ENCODE measurements at regions not wholly inside any gene's neighbourhood (a gene's known extent, or its start where the extent isn't known, plus 50 kb on each side); places are given as distances from the start of the nearest gene placed in this dataset.

DNA sequence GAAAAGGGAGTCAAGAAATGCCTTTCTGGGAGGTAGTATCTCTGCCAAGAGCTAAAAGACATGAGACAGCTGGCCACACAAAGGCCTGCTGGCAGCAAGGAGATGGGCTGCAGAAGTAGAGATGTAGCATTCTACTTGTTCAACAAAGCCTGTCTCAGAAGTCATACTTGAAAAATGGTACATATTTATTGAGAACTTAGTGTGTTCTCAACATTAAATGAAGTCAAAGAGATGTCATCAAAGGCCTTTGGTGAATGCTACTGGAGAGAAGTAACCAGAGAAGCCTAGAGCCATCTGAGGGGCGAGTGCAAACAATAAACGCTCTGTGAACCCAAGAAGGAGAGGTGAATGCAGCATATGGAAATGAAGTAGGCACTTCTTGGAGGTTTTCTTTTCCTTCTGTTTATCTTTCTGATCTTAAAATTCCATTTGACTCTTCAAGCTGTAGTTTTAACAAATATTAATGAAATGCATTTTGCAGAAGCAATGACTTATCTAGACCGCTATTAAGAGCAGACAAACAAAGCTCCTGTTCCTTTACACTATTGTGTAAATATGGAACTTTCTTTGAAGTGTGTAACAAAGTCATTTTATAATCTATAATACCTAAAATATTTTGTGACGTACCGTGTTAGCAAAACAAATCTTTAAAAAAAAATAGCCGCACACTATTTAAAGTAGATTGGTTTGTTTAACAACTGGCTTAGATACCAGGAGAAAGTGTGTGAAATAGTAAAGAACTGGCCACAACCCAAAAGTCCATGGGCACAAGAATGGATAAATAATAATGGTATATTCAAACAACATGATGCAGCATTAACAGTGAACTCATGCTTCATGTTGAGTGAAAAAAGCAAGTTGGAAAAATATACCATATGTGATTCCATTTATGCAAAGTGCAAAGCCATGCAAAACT is 70.2 kb downstream of the ZNF608 start:
- Histone ChIP-seq H3K4me3 (no peak overlapping the region), H3K36me3 (no peaks in the 10 kb centered on the region), H3K4me1 (peaks cover 0 to 35% (median 0%) of the 10 kb centered on the region in 4 donors), H3K27me3 (no peaks in the 10 kb centered on the region), H3K9me3 (no peaks in the 10 kb centered on the region), H3K27ac (peak overlapping the region in 1 of 4 donors; percentile 18)
- TF ChIP-seq CTCF (IDR thresholded peaks at IDR 0.05) (no peak), POLR2A (IDR thresholded peaks at IDR 0.05) (no peak)
- no peak for DNase-seq

GRCh38 chr5:124671193-124671592 is 75.2 kb downstream of the ZNF608 start:
- Histone ChIP-seq H3K4me1 (peaks cover 0 to 24% (median 0%) of the 10 kb centered on the region in 4 donors), H3K27ac (peak overlapping the region in 1 of 4 donors; percentile 1), H3K9me3 (no peaks in the 10 kb centered on the region), H3K4me3 (no peak overlapping the region), H3K36me3 (no peaks in the 10 kb centered on the region), H3K27me3 (no peaks in the 10 kb centered on the region)
- TF ChIP-seq CTCF (IDR thresholded peaks at IDR 0.05) (no peak), POLR2A (IDR thresholded peaks at IDR 0.05) (no peak)
- no peak for DNase-seq

DNA sequence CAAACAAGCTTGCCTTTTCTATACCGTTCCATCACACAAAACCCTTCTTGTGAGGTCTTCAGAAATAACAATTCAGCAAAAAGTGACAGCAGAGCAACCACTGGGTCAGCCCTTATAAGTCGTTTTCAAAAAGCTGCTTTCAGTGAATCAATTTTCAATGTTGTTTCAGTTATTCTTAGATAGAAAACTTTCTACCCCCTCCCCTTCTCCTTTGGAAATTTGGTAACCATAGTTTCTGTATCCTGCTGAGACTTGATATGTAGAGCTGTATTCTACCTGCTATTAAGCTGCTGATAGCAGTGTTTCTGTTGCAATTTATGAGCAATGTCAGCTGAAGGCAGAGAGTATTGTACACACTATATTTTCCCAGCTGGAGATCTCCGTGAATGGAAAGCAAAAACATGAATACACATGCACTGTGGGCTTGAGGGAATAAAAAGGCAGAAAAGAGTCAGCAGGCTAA is 75.7 kb downstream of the ZNF608 start:
- no peak for DNase-seq
- Histone ChIP-seq H3K27me3 (no peaks in the 10 kb centered on the region), H3K27ac (peak overlapping the region in 1 of 4 donors; percentile 1), H3K4me1 (peaks cover 0 to 19% (median 0%) of the 10 kb centered on the region in 4 donors), H3K4me3 (no peak overlapping the region), H3K9me3 (no peaks in the 10 kb centered on the region), H3K36me3 (no peaks in the 10 kb centered on the region)
- TF ChIP-seq POLR2A (IDR thresholded peaks at IDR 0.05): no peak
- TF ChIP-seq CTCF (IDR thresholded peaks at IDR 0.05): no peak

- Histone ChIP-seq H3K27me3 (no peaks in the 10 kb centered on the region), H3K4me1 (peaks cover 0 to 15% (median 0%) of the 10 kb centered on the region in 4 donors), H3K36me3 (no peaks in the 10 kb centered on the region), H3K9me3 (no peaks in the 10 kb centered on the region), H3K27ac (no peak overlapping the region), H3K4me3 (no peak overlapping the region)
- DNase-seq: no peak
- TF ChIP-seq POLR2A (IDR thresholded peaks at IDR 0.05) (no peak), CTCF (IDR thresholded peaks at IDR 0.05) (no peak)
Measured at GRCh38 chr5:124669956-124670721, 76.3 kb downstream of the ZNF608 start.

DNA sequence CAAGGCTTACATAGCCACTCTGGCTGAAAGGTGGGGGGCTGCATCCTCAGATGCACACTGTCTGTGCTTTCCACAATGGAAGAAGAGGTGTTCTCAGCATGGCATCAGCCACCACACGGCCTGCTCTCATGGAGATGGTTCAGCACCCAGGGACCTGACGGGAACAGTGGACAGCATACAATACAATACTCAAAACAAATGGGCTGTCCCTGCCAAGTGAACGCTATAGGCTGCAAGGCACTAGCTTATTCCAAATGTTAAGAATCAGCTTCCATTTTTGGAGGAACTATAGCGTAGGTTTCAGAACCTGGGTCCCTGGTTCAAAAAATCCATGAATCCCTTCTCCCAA is 77.2 kb downstream of the ZNF608 start:
- Histone ChIP-seq H3K4me1 (peaks cover 0 to 20% (median 0%) of the 10 kb centered on the region in 4 donors), H3K36me3 (no peaks in the 10 kb centered on the region), H3K27ac (no peak overlapping the region)

More for the DNA sequence above, 77.2 kb downstream of the ZNF608 start:
- no peaks in the 10 kb centered on the region for H3K27me3 ChIP-seq
- no peaks in the 10 kb centered on the region for H3K9me3 ChIP-seq
- TF ChIP-seq POLR2A (IDR thresholded peaks at IDR 0.05) (no peak), CTCF (IDR thresholded peaks at IDR 0.05) (no peak)
- no peak for DNase-seq
- no peak overlapping the region for H3K4me3 ChIP-seq
